Colonic mucosa (tissue), 4 donors: ENCODE measurements at regions not wholly inside any gene's neighbourhood (a gene's known extent, or its start where the extent isn't known, plus 50 kb on each side); places are given as distances from the start of the nearest gene placed in this dataset.

Experiments used
- DNase-seq: peaks from one replicate; pipeline ENCODE4 v3.0.0-alpha.2; 2020
- H3K27ac ChIP-seq: fragments of 200-600 bp; one replicate; pipeline ENCODE4 v1.8.0; 2021
- H3K27me3 ChIP-seq: fragments of 200-600 bp; one replicate; pipeline ENCODE4 v1.8.0; 2021
- H3K36me3 ChIP-seq: fragments of 200-600 bp; one replicate; pipeline ENCODE4 v1.8.0; 2021
- H3K4me1 ChIP-seq: fragments of 200-600 bp; one replicate; pipeline ENCODE4 v1.8.0; 2021; ENCODE audit warnings: mild to moderate bottlenecking
- H3K4me3 ChIP-seq: fragments of 200-600 bp; one replicate; pipeline ENCODE4 v1.8.0; 2021
- H3K9ac ChIP-seq, 2 donors: one replicate each; pipeline ENCODE4 v1.7.0; 2013; ENCODE audit warnings: control low read depth in 2 of 2, low read depth in 2 of 2, low read length in 2 of 2
- H3K9me3 ChIP-seq: fragments of 200-600 bp; one replicate; pipeline ENCODE4 v1.8.0; 2021
- CTCF ChIP-seq: fragments of 200-600 bp; IDR thresholded peaks from one replicate; pipeline ENCODE4 v1.8.0; 2022; ENCODE audit warnings: antibody characterized with exemption, mild to moderate bottlenecking
- intact Hi-C: fragments of 100-400 bp; cut with DNase I; formaldehyde crosslinking; loops from one replicate; pipeline ENCODE4 v1.14.1; 2022
- donor health status: healthy.
- donor health status: DM: no; HTN: no; CAD: no.
- donor health status: DM: no; HTN: no; CAD: no.

- no peaks in the 10 kb centered on the region for H3K27me3 ChIP-seq
- no peak for TF ChIP-seq CTCF
- no peak overlapping the region for H3K9ac ChIP-seq
- intact Hi-C loops = no loop called here
- DNase-seq = no peak
- no peaks in the 10 kb centered on the region for H3K4me1 ChIP-seq
- H3K9me3 ChIP-seq = no peaks in the 10 kb centered on the region
- H3K27ac ChIP-seq = no peak overlapping the region
- H3K4me3 ChIP-seq = no peak overlapping the region
- H3K36me3 ChIP-seq = no peaks in the 10 kb centered on the region
Observed at GRCh38 chr6:114543696-114544095, 200.9 kb upstream of the HS3ST5 start.

- intact Hi-C loops = no loop called here
- no peaks in the 10 kb centered on the region for H3K4me1 ChIP-seq
- no peaks in the 10 kb centered on the region for H3K27me3 ChIP-seq
- no peaks in the 10 kb centered on the region for H3K9me3 ChIP-seq
- H3K4me3 ChIP-seq = no peak overlapping the region
- H3K36me3 ChIP-seq = no peaks in the 10 kb centered on the region
- no peak for DNase-seq
- no peak for TF ChIP-seq CTCF
- H3K9ac ChIP-seq = no peak overlapping the region
- H3K27ac ChIP-seq = no peak overlapping the region
Observed at GRCh38 chr6:114541794-114542193, 199.0 kb upstream of the HS3ST5 start.

- no peaks in the 10 kb centered on the region for H3K4me1 ChIP-seq
- no peak overlapping the region for H3K27ac ChIP-seq
- no peak for TF ChIP-seq CTCF
- H3K9me3 ChIP-seq = no peaks in the 10 kb centered on the region
- no peaks in the 10 kb centered on the region for H3K36me3 ChIP-seq
- no peak overlapping the region for H3K4me3 ChIP-seq
- H3K9ac ChIP-seq = no peak overlapping the region
- no peak for DNase-seq
- no peaks in the 10 kb centered on the region for H3K27me3 ChIP-seq
- intact Hi-C loops = no loop called here
Observed at GRCh38 chr6:114537977-114538376, 195.2 kb upstream of the HS3ST5 start.

GRCh38 chr6:114534813-114535212 is 192.0 kb upstream of the HS3ST5 start:
- Histone ChIP-seq H3K4me1 (no peaks in the 10 kb centered on the region), H3K4me3 (no peak overlapping the region), H3K27me3 (no peaks in the 10 kb centered on the region), H3K27ac (no peak overlapping the region), H3K9me3 (no peaks in the 10 kb centered on the region), H3K9ac (no peak overlapping the region), H3K36me3 (no peaks in the 10 kb centered on the region)
- intact Hi-C loops = no loop called here
- no peak for DNase-seq
- TF ChIP-seq CTCF = no peak

- no peak overlapping the region for H3K9ac ChIP-seq
- H3K4me3 ChIP-seq = no peak overlapping the region
- no peak for TF ChIP-seq CTCF
- H3K4me1 ChIP-seq = no peaks in the 10 kb centered on the region
- no peaks in the 10 kb centered on the region for H3K9me3 ChIP-seq
- intact Hi-C loops = no loop called here
- no peak for DNase-seq
- H3K27me3 ChIP-seq = no peaks in the 10 kb centered on the region
- no peaks in the 10 kb centered on the region for H3K36me3 ChIP-seq
- H3K27ac ChIP-seq = no peak overlapping the region
Observed at GRCh38 chr6:114524081-114524480, 181.3 kb upstream of the HS3ST5 start.

- no peak for TF ChIP-seq CTCF
- Histone ChIP-seq H3K4me3 (no peak overlapping the region), H3K9me3 (no peaks in the 10 kb centered on the region), H3K9ac (no peak overlapping the region), H3K27me3 (no peaks in the 10 kb centered on the region), H3K36me3 (no peaks in the 10 kb centered on the region), H3K4me1 (no peaks in the 10 kb centered on the region), H3K27ac (no peak overlapping the region)
- intact Hi-C loops = no loop called here
- DNase-seq = no peak
Observed at GRCh38 chr6:114523508-114523907, 180.7 kb upstream of the HS3ST5 start.
